ENCODE measurements at regions not wholly inside any gene's neighbourhood (a gene's known extent, or its start where the extent isn't known, plus 50 kb on each side); places are given as distances from the start of the nearest gene placed in this dataset.

DNA sequence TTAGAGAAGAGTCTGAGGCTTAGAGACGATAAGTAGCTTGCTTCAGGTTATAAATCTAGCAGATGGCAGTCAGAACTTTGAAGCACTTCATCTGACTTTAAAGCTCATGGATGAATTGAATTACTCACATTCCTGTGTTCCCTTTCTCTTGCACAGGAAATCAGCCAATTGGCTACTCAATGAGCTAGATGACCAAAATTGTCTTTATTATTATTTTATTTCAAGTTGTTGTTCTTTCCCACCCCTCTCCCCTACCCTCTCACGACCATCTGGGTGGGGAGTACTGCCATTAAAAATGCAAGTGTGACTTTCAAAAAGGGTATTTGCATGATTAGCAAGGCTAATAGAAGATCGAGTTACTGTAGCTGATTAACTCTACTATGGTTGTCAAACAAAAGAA is 491.1 kb downstream of the NR4A2 start:
- no peak overlapping the region for H3K4me3 ChIP-seq
- no peaks in the 10 kb centered on the region for H3K27me3 ChIP-seq
- no peaks in the 10 kb centered on the region for H3K4me1 ChIP-seq
- ATAC-seq, result no peak
- TF ChIP-seq POLR2AphosphoS5 (IDR thresholded peaks at IDR 0.05) (no peak), POLR2A (IDR thresholded peaks at IDR 0.05) (no peak), EP300 (IDR thresholded peaks at IDR 0.05) (no peak)
- TF ChIP-seq, protein P1, sequence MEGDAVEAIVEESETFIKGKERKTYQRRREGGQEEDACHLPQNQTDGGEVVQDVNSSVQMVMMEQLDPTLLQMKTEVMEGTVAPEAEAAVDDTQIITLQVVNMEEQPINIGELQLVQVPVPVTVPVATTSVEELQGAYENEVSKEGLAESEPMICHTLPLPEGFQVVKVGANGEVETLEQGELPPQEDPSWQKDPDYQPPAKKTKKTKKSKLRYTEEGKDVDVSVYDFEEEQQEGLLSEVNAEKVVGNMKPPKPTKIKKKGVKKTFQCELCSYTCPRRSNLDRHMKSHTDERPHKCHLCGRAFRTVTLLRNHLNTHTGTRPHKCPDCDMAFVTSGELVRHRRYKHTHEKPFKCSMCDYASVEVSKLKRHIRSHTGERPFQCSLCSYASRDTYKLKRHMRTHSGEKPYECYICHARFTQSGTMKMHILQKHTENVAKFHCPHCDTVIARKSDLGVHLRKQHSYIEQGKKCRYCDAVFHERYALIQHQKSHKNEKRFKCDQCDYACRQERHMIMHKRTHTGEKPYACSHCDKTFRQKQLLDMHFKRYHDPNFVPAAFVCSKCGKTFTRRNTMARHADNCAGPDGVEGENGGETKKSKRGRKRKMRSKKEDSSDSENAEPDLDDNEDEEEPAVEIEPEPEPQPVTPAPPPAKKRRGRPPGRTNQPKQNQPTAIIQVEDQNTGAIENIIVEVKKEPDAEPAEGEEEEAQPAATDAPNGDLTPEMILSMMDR (IDR thresholded peaks at IDR 0.05), result no peak
- H3K9me3 ChIP-seq, result no peaks in the 10 kb centered on the region
- H3K27ac ChIP-seq, result no peak overlapping the region
- no peaks in the 10 kb centered on the region for H3K36me3 ChIP-seq
- WGBS, 2 donors (ENCODE audit: low coverage in 1 of 2), result 11 to 17% methylated on average over 3 of the region's 3 CpGs

- ATAC-seq, result no peak
- H3K4me3 ChIP-seq, result no peak overlapping the region
- no peaks in the 10 kb centered on the region for H3K4me1 ChIP-seq
- no peak overlapping the region for H3K27ac ChIP-seq
- no peaks in the 10 kb centered on the region for H3K36me3 ChIP-seq
- H3K9me3 ChIP-seq, result no peaks in the 10 kb centered on the region
- TF ChIP-seq POLR2A (IDR thresholded peaks at IDR 0.05) (no peak), POLR2AphosphoS5 (IDR thresholded peaks at IDR 0.05) (no peak), EP300 (IDR thresholded peaks at IDR 0.05) (no peak)
- TF ChIP-seq, protein P1 (IDR thresholded peaks at IDR 0.05), result no peak
- H3K27me3 ChIP-seq, result no peaks in the 10 kb centered on the region
- 32 to 44% methylated on average over 1 of the region's 1 CpG for WGBS, 2 donors (ENCODE audit: low coverage in 1 of 2)
These were observed 491.9 kb downstream of the NR4A2 start for GRCh38 chr2:155840661-155841060.

DNA sequence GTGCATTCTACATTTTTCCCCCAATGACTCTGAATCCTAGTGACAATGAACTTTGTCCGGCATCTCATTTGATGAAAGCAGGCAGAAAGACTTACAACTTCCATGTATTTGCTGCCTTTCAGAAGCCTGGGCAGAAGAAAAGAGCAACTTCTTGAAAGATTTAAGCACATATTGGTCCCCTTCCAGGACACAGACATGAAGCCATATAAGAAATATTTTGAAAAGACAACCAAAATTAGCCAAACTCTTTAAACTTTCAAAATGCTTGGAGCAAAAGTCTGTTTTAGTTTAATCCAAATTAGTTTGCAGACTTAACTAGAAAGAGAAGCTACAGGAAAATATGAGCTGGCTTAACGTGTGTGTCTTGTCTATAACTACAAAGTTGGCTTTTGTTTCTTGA is 492.5 kb downstream of the NR4A2 start:
- WGBS, 2 donors (ENCODE audit: low coverage in 1 of 2), result 39 to 53% methylated on average over 2 of the region's 2 CpGs
- ATAC-seq, result no peak
- Histone ChIP-seq H3K9me3 (no peaks in the 10 kb centered on the region), H3K27ac (no peak overlapping the region), H3K4me3 (no peak overlapping the region), H3K36me3 (no peaks in the 10 kb centered on the region), H3K27me3 (no peaks in the 10 kb centered on the region), H3K4me1 (no peaks in the 10 kb centered on the region)
- no peak for TF ChIP-seq POLR2A (IDR thresholded peaks at IDR 0.05)
- TF ChIP-seq POLR2AphosphoS5 (IDR thresholded peaks at IDR 0.05), result no peak
- TF ChIP-seq EP300 (IDR thresholded peaks at IDR 0.05), result no peak
- TF ChIP-seq, protein P1 (IDR thresholded peaks at IDR 0.05), result no peak

GRCh38 chr2:155839436-155839835 is 493.1 kb downstream of the NR4A2 start:
- Histone ChIP-seq H3K9me3 (no peaks in the 10 kb centered on the region), H3K27ac (no peak overlapping the region), H3K36me3 (no peaks in the 10 kb centered on the region), H3K4me3 (no peak overlapping the region), H3K4me1 (no peaks in the 10 kb centered on the region), H3K27me3 (no peaks in the 10 kb centered on the region)
- ATAC-seq, result no peak
- WGBS, 2 donors (ENCODE audit: low coverage in 1 of 2), result 42 to 53% methylated on average over 3 of the region's 3 CpGs
- TF ChIP-seq POLR2A (IDR thresholded peaks at IDR 0.05) (no peak), EP300 (IDR thresholded peaks at IDR 0.05) (no peak), POLR2AphosphoS5 (IDR thresholded peaks at IDR 0.05) (no peak)
- TF ChIP-seq, protein P1 (IDR thresholded peaks at IDR 0.05), result no peak

- no peak overlapping the region for H3K4me3 ChIP-seq
- H3K27ac ChIP-seq, result no peak overlapping the region
- H3K4me1 ChIP-seq, result no peaks in the 10 kb centered on the region
- no peaks in the 10 kb centered on the region for H3K36me3 ChIP-seq
- WGBS, 2 donors (ENCODE audit: low coverage in 1 of 2), result 87 to 100% methylated on average over 1 of the region's 1 CpG
- TF ChIP-seq EP300 (IDR thresholded peaks at IDR 0.05), result no peak
- no peak for TF ChIP-seq POLR2A (IDR thresholded peaks at IDR 0.05)
- TF ChIP-seq POLR2AphosphoS5 (IDR thresholded peaks at IDR 0.05), result no peak
- TF ChIP-seq, protein P1 (IDR thresholded peaks at IDR 0.05), result no peak
- no peaks in the 10 kb centered on the region for H3K27me3 ChIP-seq
- H3K9me3 ChIP-seq, result no peaks in the 10 kb centered on the region
- no peak for ATAC-seq
These were observed 496.1 kb downstream of the NR4A2 start for GRCh38 chr2:155836439-155836838.

Data from gastroesophageal sphincter (tissue), 4 donors.